NCI-H748 (cell line): ENCODE measurements at regions not wholly inside any gene's neighbourhood (a gene's known extent, or its start where the extent isn't known, plus 50 kb on each side); places are given as distances from the start of the nearest gene placed in this dataset.

ENCODE experiments used
- DNase-seq: peaks from one replicate; lab custom pipeline; 2025; ENCODE audit not compliant: unreplicated experiment; lab: John Stamatoyannopoulos, UW

GRCh38 chr6:50602292-50602691, 111.0 kb upstream of the TFAP2D start:
- DNase-seq, result peak; percentile 45

GRCh38 chr6:50608421-50608820, 104.9 kb upstream of the TFAP2D start:
- peak; percentile 54 for DNase-seq

- DNase-seq, result peak; percentile 13
Measured at GRCh38 chr6:50610562-50610961, 102.8 kb upstream of the TFAP2D start.

- no peak for DNase-seq
Measured at GRCh38 chr6:50635429-50635828, 77.9 kb upstream of the TFAP2D start.

GRCh38 chr6:50637267-50637666, 76.1 kb upstream of the TFAP2D start:
- no peak for DNase-seq

GRCh38 chr6:50649086-50649485, 64.2 kb upstream of the TFAP2D start:
- no peak for DNase-seq

- no peak for DNase-seq
Measured at GRCh38 chr6:50653253-50653652, 60.1 kb upstream of the TFAP2D start.

- no peak for DNase-seq
Measured at GRCh38 chr6:50654155-50654554, 59.2 kb upstream of the TFAP2D start.

- peak; percentile 32 for DNase-seq
Measured at GRCh38 chr6:50655848-50656453, 57.4 kb upstream of the TFAP2D start.

GRCh38 chr6:50657513-50657912, 55.8 kb upstream of the TFAP2D start:
- DNase-seq, result no peak

- no peak for DNase-seq
Measured at GRCh38 chr6:50658561-50658960, 54.8 kb upstream of the TFAP2D start.

- no peak for DNase-seq
Measured at GRCh38 chr6:50661636-50662035, 51.7 kb upstream of the TFAP2D start.
